CMK (cell line): ENCODE measurements at regions not wholly inside any gene's neighbourhood (a gene's known extent, or its start where the extent isn't known, plus 50 kb on each side); places are given as distances from the start of the nearest gene placed in this dataset.
"Not testable (repeated sequence)": the region's sequence is repeated elsewhere in the genome, so short reads cannot be mapped to it uniquely, and the experiment has no call there.

Source experiments
- DNase-seq: peaks from one replicate; pipeline ENCODE4 v3.0.0-alpha.2; 2010; ENCODE audit warnings: low read depth

- no peak for DNase-seq
These were observed 132.9 kb upstream of the LRIG1 start for GRCh38 chr3:66633402-66634381.

GRCh38 chr3:66638717-66639116, 137.9 kb upstream of the LRIG1 start:
- no peak for DNase-seq

GRCh38 chr3:66639809-66640356, 139.1 kb upstream of the LRIG1 start:
- DNase-seq, result no peak

- no peak for DNase-seq
These were observed 141.2 kb upstream of the LRIG1 start for GRCh38 chr3:66642019-66642418.

- DNase-seq, result no peak
These were observed 141.7 kb upstream of the LRIG1 start for GRCh38 chr3:66642484-66642883.

- DNase-seq, result no peak
These were observed 143.7 kb upstream of the LRIG1 start for GRCh38 chr3:66644549-66644948.

- DNase-seq, result no peak
These were observed 148.2 kb upstream of the LRIG1 start for GRCh38 chr3:66648975-66649374.

- DNase-seq, result not testable (repeated sequence)
These were observed 150.7 kb upstream of the LRIG1 start for GRCh38 chr3:66651520-66651919.

GRCh38 chr3:66652100-66652499, 151.3 kb upstream of the LRIG1 start:
- DNase-seq, result not testable (repeated sequence)

GRCh38 chr3:66655044-66655443, 154.2 kb upstream of the LRIG1 start:
- DNase-seq, result no peak

GRCh38 chr3:66655671-66656070, 154.8 kb upstream of the LRIG1 start:
- no peak for DNase-seq

- no peak for DNase-seq
These were observed 155.8 kb upstream of the LRIG1 start for GRCh38 chr3:66656609-66657008.

GRCh38 chr3:66659056-66659455, 158.2 kb upstream of the LRIG1 start:
- no peak for DNase-seq

GRCh38 chr3:66661628-66662027, 160.8 kb upstream of the LRIG1 start:
- no peak for DNase-seq

GRCh38 chr3:66662894-66663293, 162.1 kb upstream of the LRIG1 start:
- no peak for DNase-seq

- DNase-seq, result no peak
These were observed 164.3 kb upstream of the LRIG1 start for GRCh38 chr3:66665021-66665695.

- no peak for DNase-seq
These were observed 165.5 kb upstream of the LRIG1 start for GRCh38 chr3:66666362-66666761.

GRCh38 chr3:66667263-66667662, 166.4 kb upstream of the LRIG1 start:
- DNase-seq, result no peak

- DNase-seq, result no peak
These were observed 170.5 kb upstream of the LRIG1 start for GRCh38 chr3:66671291-66671690.

- no peak for DNase-seq
These were observed 172.0 kb upstream of the LRIG1 start for GRCh38 chr3:66672830-66673229.

GRCh38 chr3:66673293-66673692, 172.5 kb upstream of the LRIG1 start:
- no peak for DNase-seq

GRCh38 chr3:66675366-66675765, 174.5 kb upstream of the LRIG1 start:
- no peak for DNase-seq
